SK-N-SH (cell line): ENCODE measurements at regions not wholly inside any gene's neighbourhood (a gene's known extent, or its start where the extent isn't known, plus 50 kb on each side); places are given as distances from the start of the nearest gene placed in this dataset.

ENCODE experiments used
- CTCF ChIP-seq: fragments of 200-600 bp; sonication (generic); IDR thresholded peaks from 2 replicates; pipeline ENCODE4 v1.6.1; 2017; ENCODE audit warnings: antibody characterized with exemption, mild to moderate bottlenecking, moderate library complexity
- ELF1 ChIP-seq: IDR thresholded peaks from 2 replicates; pipeline ENCODE4 v1.4.0; 2012
- EZH2phosphoT487 ChIP-seq: fragments of 200-600 bp; sonication (generic); IDR thresholded peaks from 2 replicates; pipeline ENCODE4 v1.6.1; 2017; ENCODE audit warnings: low read depth, mixed run types, mild to moderate bottlenecking, antibody characterized with exemption, moderate library complexity, borderline replicate concordance
- MAX ChIP-seq: IDR thresholded peaks from 2 replicates; pipeline ENCODE4 v1.4.0; 2012; ENCODE audit warnings: low read depth
- POLR2AphosphoS5 ChIP-seq: IDR thresholded peaks from 2 replicates; pipeline ENCODE4 v1.6.1; 2012; ENCODE audit warnings: low read depth, low read length
- RCOR1 ChIP-seq: fragments of 150-350 bp; IDR thresholded peaks from 2 replicates; pipeline ENCODE4 v1.6.1; 2017; ENCODE audit warnings: antibody characterized with exemption, low read length
- TAF1 ChIP-seq: IDR thresholded peaks from 2 replicates; pipeline ENCODE4 v1.6.1; 2012; ENCODE audit warnings: low read depth, mild to moderate bottlenecking, low read length, moderate library complexity, borderline replicate concordance
- USF1 ChIP-seq: IDR thresholded peaks from 2 replicates; pipeline ENCODE4 v1.4.0; 2012; ENCODE audit warnings: low read depth, borderline replicate concordance
- USF2 ChIP-seq: fragments of 150-350 bp; IDR thresholded peaks from 2 replicates; pipeline ENCODE4 v1.6.1; 2017; ENCODE audit warnings: antibody characterized with exemption, low read length, low read depth, borderline replicate concordance
- YY1 ChIP-seq: IDR thresholded peaks from 2 replicates; pipeline ENCODE4 v1.4.0; 2012; ENCODE audit warnings: low read depth, mild to moderate bottlenecking

- no peak for TF ChIP-seq EZH2phosphoT487
- no peak for TF ChIP-seq TAF1
- no peak for TF ChIP-seq USF1
- TF ChIP-seq ELF1, result no peak
- TF ChIP-seq POLR2AphosphoS5, result no peak
- no peak for TF ChIP-seq CTCF
- no peak for TF ChIP-seq USF2
- TF ChIP-seq YY1, result no peak
- TF ChIP-seq RCOR1, result no peak
- TF ChIP-seq MAX, result no peak
These were observed 1293.5 kb upstream of the CHAC2 start for GRCh38 chr2:52474091-52474490.
